ENCODE measurements at regions not wholly inside any gene's neighbourhood (a gene's known extent, or its start where the extent isn't known, plus 50 kb on each side); places are given as distances from the start of the nearest gene placed in this dataset.
"Not testable (repeated sequence)": the region's sequence is repeated elsewhere in the genome, so short reads cannot be mapped to it uniquely, and the experiment has no call there.

DNA sequence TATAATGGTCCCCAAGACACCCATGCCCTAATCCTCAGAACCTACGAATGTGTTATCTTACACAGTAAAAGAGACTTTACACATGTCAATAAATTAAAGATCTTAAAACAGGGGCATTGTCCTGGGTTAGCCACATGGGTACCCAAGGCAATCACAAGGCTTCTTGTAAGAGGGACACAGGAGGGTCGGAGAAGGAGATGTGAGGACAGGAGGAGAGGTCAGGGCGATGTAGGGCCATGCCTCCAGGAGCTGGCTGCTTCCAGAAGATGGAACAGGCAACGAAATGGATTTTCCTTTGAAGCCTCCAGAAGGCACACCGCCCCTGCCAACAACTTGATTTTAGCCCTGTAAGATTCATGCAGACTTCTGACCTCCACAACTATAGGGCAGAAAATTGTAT lies 262.7 kb downstream of the MEX3B start:
- no peaks in the 10 kb centered on the region for H3K9me3 Mint-ChIP-seq
- no peak overlapping the region for H3K27ac Mint-ChIP-seq
- H3K4me3 Mint-ChIP-seq (ENCODE audit: low read depth) = no peak overlapping the region
- no peaks in the 10 kb centered on the region for H3K36me3 Mint-ChIP-seq (ENCODE audit: low read depth)
- DNase-seq (ENCODE audit: low spot score) = no peak
- intact Hi-C loops (cut with micrococcal nuclease) = no loop called here
- no peaks in the 10 kb centered on the region for H3K4me1 Mint-ChIP-seq (ENCODE audit: low read depth)
- no peaks in the 10 kb centered on the region for H3K27me3 Mint-ChIP-seq (ENCODE audit: low read depth)

DNA sequence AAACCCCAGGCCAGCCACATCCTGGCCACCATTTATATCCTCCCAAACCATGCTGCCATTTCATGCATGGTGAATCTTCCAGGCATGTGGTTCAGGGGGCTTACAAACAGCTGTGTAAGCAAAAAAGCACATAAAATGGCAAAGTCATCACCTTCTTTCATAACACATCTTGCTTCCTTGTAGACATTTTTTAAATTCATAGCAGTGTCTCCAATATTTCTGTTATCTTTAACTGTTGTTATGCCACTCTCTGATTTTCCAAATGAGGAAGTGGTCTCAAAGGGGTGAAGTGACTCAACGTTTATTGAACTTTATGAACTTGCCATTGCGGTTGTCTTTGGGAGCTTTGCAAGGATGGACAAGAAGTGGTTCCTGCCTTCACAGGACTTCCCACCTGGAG lies 264.4 kb downstream of the MEX3B start:
- Mint-ChIP-seq H3K4me3 (ENCODE audit: low read depth) (no peak overlapping the region), H3K27me3 (ENCODE audit: low read depth) (no peaks in the 10 kb centered on the region), H3K27ac (no peak overlapping the region), H3K9me3 (no peaks in the 10 kb centered on the region), H3K4me1 (ENCODE audit: low read depth) (no peaks in the 10 kb centered on the region), H3K36me3 (ENCODE audit: low read depth) (no peaks in the 10 kb centered on the region)
- no peak for DNase-seq (ENCODE audit: low spot score)
- intact Hi-C loops (cut with micrococcal nuclease) = no loop called here

DNA sequence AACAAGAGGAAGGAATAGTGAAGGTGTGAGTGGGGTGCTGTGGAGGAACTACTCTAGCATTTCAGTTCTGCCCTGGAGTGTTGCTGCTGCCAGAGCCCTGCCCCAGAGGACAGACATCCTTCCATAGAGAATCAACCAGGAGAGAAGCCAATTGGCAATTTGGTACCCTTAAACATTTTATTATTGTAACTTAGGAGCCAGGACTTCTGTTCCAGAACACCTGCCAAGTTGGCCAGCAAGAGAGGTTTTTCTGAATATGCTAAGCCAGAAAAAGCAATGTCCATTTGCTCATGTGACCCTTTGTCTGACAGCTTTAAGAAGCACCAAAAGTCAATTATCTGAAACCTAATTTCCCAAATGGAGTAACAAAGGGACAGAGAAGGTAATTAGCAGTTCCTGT lies 264.9 kb downstream of the MEX3B start:
- H3K4me1 Mint-ChIP-seq (ENCODE audit: low read depth) = no peaks in the 10 kb centered on the region
- no peak for DNase-seq (ENCODE audit: low spot score)
- no peaks in the 10 kb centered on the region for H3K36me3 Mint-ChIP-seq (ENCODE audit: low read depth)
- intact Hi-C loops (cut with micrococcal nuclease) = no loop called here
- H3K27ac Mint-ChIP-seq = no peak overlapping the region
- no peaks in the 10 kb centered on the region for H3K27me3 Mint-ChIP-seq (ENCODE audit: low read depth)
- no peak overlapping the region for H3K4me3 Mint-ChIP-seq (ENCODE audit: low read depth)
- H3K9me3 Mint-ChIP-seq = no peaks in the 10 kb centered on the region

DNA sequence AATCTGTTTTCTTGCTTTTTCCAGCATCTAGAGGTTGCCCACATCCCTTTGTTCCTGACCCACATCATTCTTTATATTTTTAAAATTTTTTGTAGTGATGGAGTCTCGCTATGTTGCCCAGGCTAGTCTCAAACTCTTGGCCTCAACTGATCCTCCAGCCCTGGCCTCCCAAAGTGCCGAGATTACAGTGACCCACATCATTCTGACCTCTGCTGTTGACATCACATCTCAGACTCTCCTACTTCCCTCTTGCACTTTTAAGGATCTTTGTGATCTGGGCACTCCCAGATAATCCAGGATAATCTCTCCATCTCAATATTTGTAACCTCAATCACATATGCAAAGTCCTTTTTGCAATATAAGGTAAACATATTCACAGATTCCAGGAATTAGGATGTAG lies 266.6 kb downstream of the MEX3B start:
- H3K4me3 Mint-ChIP-seq (ENCODE audit: low read depth) = no peak overlapping the region
- DNase-seq (ENCODE audit: low spot score) = no peak
- H3K9me3 Mint-ChIP-seq = no peaks in the 10 kb centered on the region
- H3K27me3 Mint-ChIP-seq (ENCODE audit: low read depth) = no peaks in the 10 kb centered on the region
- intact Hi-C loops (cut with micrococcal nuclease) = no loop called here
- H3K36me3 Mint-ChIP-seq (ENCODE audit: low read depth) = no peaks in the 10 kb centered on the region
- H3K27ac Mint-ChIP-seq = no peak overlapping the region
- H3K4me1 Mint-ChIP-seq (ENCODE audit: low read depth) = no peaks in the 10 kb centered on the region

DNA sequence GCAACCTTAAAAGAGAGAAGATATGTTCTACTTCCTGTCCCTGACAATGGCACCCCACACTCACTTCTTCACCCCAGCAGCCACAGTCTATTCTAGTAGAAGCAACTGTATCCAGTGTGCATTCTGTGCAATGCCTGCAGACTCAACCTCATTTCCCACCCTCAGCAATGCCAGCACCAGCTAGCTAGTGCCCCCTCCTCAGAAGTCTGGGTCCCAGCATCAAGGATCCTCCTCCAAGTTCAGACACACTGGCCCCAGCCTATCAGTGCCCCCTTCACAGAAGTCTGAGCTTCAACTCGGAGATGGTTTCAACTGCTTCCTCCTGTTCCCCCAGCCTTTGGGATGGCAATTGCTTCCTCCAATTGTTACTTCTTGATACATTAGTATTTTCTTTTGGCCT lies 268.3 kb downstream of the MEX3B start:
- Mint-ChIP-seq H3K27me3 (ENCODE audit: low read depth) (no peaks in the 10 kb centered on the region), H3K36me3 (ENCODE audit: low read depth) (no peaks in the 10 kb centered on the region), H3K27ac (no peak overlapping the region), H3K4me1 (ENCODE audit: low read depth) (no peaks in the 10 kb centered on the region), H3K4me3 (ENCODE audit: low read depth) (no peak overlapping the region), H3K9me3 (no peaks in the 10 kb centered on the region)
- no peak for DNase-seq (ENCODE audit: low spot score)
- intact Hi-C loops (cut with micrococcal nuclease) = no loop called here

DNA sequence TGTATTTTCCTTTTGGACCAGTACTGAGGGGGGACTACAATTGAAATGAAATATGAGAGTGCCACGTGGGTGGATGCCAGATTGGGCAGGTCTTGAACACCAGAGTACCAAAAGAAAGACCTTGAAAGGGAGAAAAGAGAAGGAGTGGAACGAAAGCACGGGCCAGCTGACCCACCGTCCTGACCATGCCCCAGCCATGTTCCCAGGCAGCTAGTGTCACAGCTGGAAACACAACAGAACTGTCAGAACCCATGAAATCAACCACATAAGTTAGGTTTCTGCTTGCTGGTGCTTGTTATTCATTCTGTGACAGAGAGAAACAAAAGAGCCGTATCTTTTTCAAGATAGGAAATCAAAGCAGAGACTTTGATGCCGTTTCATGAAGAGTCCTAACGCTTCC lies 268.8 kb downstream of the MEX3B start:
- Mint-ChIP-seq H3K9me3 (no peaks in the 10 kb centered on the region), H3K36me3 (ENCODE audit: low read depth) (no peaks in the 10 kb centered on the region), H3K4me3 (ENCODE audit: low read depth) (no peak overlapping the region), H3K27ac (no peak overlapping the region), H3K4me1 (ENCODE audit: low read depth) (no peaks in the 10 kb centered on the region), H3K27me3 (ENCODE audit: low read depth) (no peaks in the 10 kb centered on the region)
- no peak for DNase-seq (ENCODE audit: low spot score)
- intact Hi-C loops (cut with micrococcal nuclease) = no loop called here

DNA sequence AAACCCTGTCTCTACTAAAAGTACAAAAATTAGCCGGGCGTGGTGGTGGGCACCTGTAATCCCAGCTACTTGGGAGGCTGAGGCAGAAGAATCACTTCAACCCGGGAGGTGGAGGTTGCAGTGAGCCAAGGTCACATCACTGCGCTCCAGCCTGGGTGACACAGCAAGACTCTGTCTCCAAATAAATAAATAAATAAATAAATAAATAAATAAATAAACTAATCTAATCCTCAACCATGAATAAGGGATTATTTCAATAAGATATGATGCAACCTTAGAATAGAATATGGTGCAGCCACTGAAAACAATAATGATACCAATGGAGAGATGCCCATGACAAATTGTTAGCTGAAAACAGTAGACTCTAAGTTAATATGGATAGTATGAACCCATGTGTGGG lies 270.0 kb downstream of the MEX3B start:
- intact Hi-C loops (cut with micrococcal nuclease); H3K36me3 Mint-ChIP-seq (ENCODE audit: low read depth); H3K4me3 Mint-ChIP-seq (ENCODE audit: low read depth); H3K4me1 Mint-ChIP-seq (ENCODE audit: low read depth); H3K27ac Mint-ChIP-seq; H3K27me3 Mint-ChIP-seq (ENCODE audit: low read depth); H3K9me3 Mint-ChIP-seq; DNase-seq (ENCODE audit: low spot score): not testable (repeated sequence)

DNA sequence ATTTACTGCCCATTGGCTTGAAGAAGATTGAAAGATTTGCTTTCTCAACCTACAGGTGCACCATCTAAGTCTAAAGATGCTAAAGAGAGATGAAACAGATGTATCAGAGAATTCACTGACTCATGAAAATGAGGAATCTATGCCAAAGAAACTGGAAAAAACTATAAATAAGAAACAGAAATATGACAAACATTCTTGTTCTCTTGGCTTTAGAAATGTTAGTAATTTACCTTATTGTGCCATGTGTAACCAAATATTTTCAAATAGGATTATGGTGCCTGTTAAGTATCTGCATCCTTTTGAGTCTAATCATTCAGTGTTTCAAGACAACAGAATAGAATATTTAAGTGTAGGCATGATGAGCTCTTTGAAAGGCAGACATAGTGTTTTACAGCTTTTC lies 271.5 kb downstream of the MEX3B start:
- no peak for DNase-seq (ENCODE audit: low spot score)
- intact Hi-C loops (cut with micrococcal nuclease) = no loop called here
- no peaks in the 10 kb centered on the region for H3K4me1 Mint-ChIP-seq (ENCODE audit: low read depth)
- H3K27ac Mint-ChIP-seq = no peak overlapping the region
- no peaks in the 10 kb centered on the region for H3K9me3 Mint-ChIP-seq
- H3K36me3 Mint-ChIP-seq (ENCODE audit: low read depth) = no peaks in the 10 kb centered on the region
- H3K4me3 Mint-ChIP-seq (ENCODE audit: low read depth) = no peak overlapping the region
- no peaks in the 10 kb centered on the region for H3K27me3 Mint-ChIP-seq (ENCODE audit: low read depth)

DNA sequence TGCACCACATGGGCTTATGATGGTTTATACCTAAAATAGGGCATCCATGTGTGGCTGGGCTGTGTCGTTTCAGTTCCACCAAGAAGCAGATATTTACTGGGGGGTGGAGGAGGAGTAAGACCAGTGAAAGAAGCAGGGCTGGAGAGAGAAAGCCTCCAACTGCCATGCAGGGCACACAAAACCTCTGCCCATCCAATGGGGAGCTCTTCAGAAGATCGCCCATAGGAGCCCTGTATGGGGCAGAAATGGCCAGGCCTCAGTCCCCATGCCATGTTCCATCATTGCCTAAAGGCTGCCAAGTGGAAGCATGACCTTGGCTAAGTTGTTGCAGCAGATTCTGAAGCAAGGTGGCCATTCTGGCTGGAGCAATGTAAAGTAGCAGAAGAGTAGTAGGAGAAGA lies 277.0 kb downstream of the MEX3B start:
- no peaks in the 10 kb centered on the region for H3K27me3 Mint-ChIP-seq (ENCODE audit: low read depth)
- H3K4me1 Mint-ChIP-seq (ENCODE audit: low read depth) = no peaks in the 10 kb centered on the region
- H3K27ac Mint-ChIP-seq = no peak overlapping the region
- H3K36me3 Mint-ChIP-seq (ENCODE audit: low read depth) = no peaks in the 10 kb centered on the region
- no peaks in the 10 kb centered on the region for H3K9me3 Mint-ChIP-seq
- H3K4me3 Mint-ChIP-seq (ENCODE audit: low read depth) = no peak overlapping the region
- intact Hi-C loops (cut with micrococcal nuclease) = no loop called here
- no peak for DNase-seq (ENCODE audit: low spot score)

DNA sequence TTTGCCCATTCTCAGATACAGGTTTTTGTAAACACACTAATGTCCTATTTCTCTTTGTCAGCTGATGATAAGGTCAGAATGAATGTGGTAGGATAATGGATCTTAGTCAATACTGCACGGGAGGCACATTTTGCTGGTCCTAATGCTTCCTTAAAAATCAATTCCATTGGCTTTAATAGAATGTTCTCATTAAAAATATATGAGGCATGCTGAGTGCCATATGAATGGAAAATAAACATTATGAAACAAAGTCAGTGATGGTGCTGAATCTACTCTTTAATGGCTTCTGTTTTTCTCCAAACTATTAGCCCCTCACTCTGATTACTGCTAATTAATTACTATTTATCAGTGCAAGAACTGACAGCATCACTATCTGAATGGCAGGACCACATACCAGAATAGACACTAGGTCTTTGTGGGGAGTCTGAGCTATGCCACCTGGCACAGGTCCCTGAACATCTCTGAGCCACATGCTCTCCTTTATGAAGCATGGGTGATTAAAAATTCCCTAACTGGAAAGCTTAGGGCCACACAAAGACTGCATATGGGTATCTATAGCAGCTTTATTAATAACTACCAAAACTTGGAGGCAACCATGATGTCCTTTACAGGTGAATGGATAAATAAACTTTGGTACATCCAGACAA lies 278.9 kb downstream of the MEX3B start:
- intact Hi-C loops (cut with micrococcal nuclease) = no loop called here
- no peak for DNase-seq (ENCODE audit: low spot score)
- Mint-ChIP-seq H3K27ac (no peak overlapping the region), H3K4me3 (ENCODE audit: low read depth) (no peak overlapping the region), H3K9me3 (no peaks in the 10 kb centered on the region), H3K27me3 (ENCODE audit: low read depth) (no peaks in the 10 kb centered on the region), H3K4me1 (ENCODE audit: low read depth) (no peaks in the 10 kb centered on the region), H3K36me3 (ENCODE audit: low read depth) (no peaks in the 10 kb centered on the region)

DNA sequence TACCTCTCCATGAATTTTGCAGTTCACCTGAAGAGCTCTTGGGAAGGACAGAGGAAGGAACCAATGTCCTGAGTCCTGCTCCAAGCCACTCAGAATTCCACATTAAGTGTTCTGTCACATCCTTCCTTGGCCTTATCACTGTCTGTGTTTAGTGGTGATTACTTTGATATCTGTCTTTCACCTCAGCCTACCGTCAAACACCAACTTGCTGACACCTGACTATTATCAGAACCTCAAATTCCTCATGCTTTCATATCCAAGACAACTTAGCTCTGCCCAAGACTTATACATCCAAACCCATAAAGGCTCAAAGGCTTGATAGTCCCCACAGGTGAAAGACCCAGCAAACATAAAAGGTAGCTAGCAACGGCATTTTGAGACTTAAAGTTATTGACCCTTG lies 280.0 kb downstream of the MEX3B start:
- no peak overlapping the region for H3K27ac Mint-ChIP-seq
- H3K4me3 Mint-ChIP-seq (ENCODE audit: low read depth) = no peak overlapping the region
- intact Hi-C loops (cut with micrococcal nuclease) = no loop called here
- no peaks in the 10 kb centered on the region for H3K36me3 Mint-ChIP-seq (ENCODE audit: low read depth)
- no peak for DNase-seq (ENCODE audit: low spot score)
- H3K9me3 Mint-ChIP-seq = no peaks in the 10 kb centered on the region
- no peaks in the 10 kb centered on the region for H3K4me1 Mint-ChIP-seq (ENCODE audit: low read depth)
- H3K27me3 Mint-ChIP-seq (ENCODE audit: low read depth) = no peaks in the 10 kb centered on the region

DNA sequence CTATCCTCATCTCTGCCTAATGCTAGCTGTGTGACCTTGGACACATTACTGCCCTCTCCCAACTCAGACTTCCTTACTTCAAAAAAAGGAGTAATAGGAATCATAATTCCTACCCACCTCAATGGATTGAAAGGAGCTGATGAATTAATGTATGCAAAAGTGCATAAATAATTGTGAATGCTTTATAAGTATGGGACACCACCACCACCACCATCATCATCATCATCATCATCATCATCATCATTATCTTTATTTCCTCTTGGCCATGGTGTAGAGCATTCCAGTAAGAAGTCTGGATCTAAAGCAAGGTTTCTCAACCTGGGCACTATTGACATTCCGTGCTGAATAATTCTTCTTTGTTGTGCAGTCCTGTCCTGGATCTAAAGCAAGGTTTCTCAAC lies 282.5 kb downstream of the MEX3B start:
- no peak for DNase-seq (ENCODE audit: low spot score)
- H3K27me3 Mint-ChIP-seq (ENCODE audit: low read depth) = no peaks in the 10 kb centered on the region
- H3K4me1 Mint-ChIP-seq (ENCODE audit: low read depth) = no peaks in the 10 kb centered on the region
- no peak overlapping the region for H3K4me3 Mint-ChIP-seq (ENCODE audit: low read depth)
- no peak overlapping the region for H3K27ac Mint-ChIP-seq
- no peaks in the 10 kb centered on the region for H3K36me3 Mint-ChIP-seq (ENCODE audit: low read depth)
- intact Hi-C loops (cut with micrococcal nuclease) = no loop called here
- no peaks in the 10 kb centered on the region for H3K9me3 Mint-ChIP-seq

DNA sequence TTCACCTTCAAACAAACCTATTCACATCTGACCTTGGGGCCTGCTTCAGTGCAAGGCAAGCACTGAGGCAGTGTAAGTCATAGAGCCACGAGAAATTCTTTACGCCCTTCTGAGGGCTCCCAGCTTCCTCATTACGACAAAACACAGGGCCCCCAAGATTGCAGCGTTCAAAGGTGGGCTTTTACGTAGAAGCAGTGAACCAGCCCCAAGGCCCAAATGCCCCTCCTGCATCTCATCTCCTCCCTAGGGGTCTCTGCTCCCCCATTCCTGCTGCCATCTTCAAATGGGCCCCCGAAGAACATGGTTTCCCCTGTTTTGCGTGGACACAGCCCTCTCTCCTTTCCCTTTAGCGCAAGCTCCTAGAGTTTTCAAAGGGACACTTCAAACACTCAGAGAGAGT lies 285.1 kb downstream of the MEX3B start:
- H3K4me1 Mint-ChIP-seq (ENCODE audit: low read depth) = no peaks in the 10 kb centered on the region
- no peak for DNase-seq (ENCODE audit: low spot score)
- no peaks in the 10 kb centered on the region for H3K36me3 Mint-ChIP-seq (ENCODE audit: low read depth)
- no peak overlapping the region for H3K27ac Mint-ChIP-seq
- no peak overlapping the region for H3K4me3 Mint-ChIP-seq (ENCODE audit: low read depth)
- H3K27me3 Mint-ChIP-seq (ENCODE audit: low read depth) = no peaks in the 10 kb centered on the region
- no peaks in the 10 kb centered on the region for H3K9me3 Mint-ChIP-seq
- intact Hi-C loops (cut with micrococcal nuclease) = no loop called here

DNA sequence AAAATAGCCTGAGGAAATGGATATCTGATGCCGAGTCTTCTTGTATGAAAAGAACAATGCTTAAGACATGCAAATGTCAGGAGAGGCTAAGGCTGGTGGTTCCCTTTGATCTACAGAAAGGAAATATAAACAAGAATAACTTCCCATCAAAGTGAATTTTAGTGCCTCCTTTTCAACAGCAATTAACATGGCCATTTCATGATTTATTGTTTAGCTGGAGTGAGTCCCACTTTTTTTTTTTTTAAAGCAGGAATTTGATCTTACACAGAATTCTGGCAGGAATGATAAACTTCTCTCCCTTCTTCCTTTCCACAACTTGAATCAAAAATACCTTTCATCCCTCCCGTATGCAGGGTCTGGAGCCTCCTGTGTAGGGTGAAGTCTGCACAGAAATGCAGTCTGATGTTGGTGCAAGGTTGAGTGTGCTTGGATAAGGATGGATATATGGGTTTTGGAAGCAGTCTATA lies 287.0 kb downstream of the MEX3B start:
- Mint-ChIP-seq H3K4me3 (ENCODE audit: low read depth) (no peak overlapping the region), H3K9me3 (no peaks in the 10 kb centered on the region), H3K36me3 (ENCODE audit: low read depth) (no peaks in the 10 kb centered on the region), H3K4me1 (ENCODE audit: low read depth) (no peaks in the 10 kb centered on the region), H3K27me3 (ENCODE audit: low read depth) (no peaks in the 10 kb centered on the region), H3K27ac (no peak overlapping the region)
- intact Hi-C loops (cut with micrococcal nuclease) = no loop called here
- DNase-seq (ENCODE audit: low spot score) = no peak

Measured in activated T-helper 2 cell treated with anti-CD3 and anti-CD28 coated beads, Interferon-gamma antibody, Interleukin-2, Interleukin-4, amounts not matched to agents 10 μg/mL and 5 μg/mL and 100 μg/mL, durations not matched to agents 14 hours and 24 hours and 36 hours (primary cell).